ENCODE measurements at regions not wholly inside any gene's neighbourhood (a gene's known extent, or its start where the extent isn't known, plus 50 kb on each side); places are given as distances from the start of the nearest gene placed in this dataset.

DNA sequence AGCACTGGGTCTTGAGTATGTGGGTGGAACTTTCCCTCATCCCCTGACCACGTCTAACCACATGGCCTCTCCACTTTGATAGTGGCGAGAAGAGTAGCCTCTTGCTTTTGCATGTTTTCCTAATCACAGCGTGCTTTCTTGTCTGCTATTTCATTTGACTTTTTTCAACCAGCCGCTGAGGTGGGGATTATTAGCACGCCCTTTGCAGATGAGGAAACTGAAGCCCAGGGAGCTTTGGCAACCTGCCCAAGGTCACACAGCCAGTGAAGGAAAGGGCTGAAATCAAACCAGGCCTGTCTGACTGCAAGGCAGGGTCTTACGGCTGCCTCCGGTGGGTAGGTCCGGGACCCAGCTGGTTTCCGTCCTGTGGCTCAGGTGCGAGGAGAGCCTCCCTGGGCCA, 106.5 kb upstream of the MSX2 start:
- Histone ChIP-seq H3K27ac (ENCODE audit: low read depth in 1 of 2, low read length in 1 of 2) (no peak overlapping the region), H3K4me3 (no peak overlapping the region), H3K4me1 (ENCODE audit: control insufficient read depth in 5 of 5, insufficient read depth in 5 of 5, low read length in 5 of 5) (peaks cover 0 to 14% (median 0%) of the 10 kb centered on the region in 5 donors), H3K9ac (ENCODE audit: insufficient read depth in 1 of 2, low read length in 2 of 2) (no peak overlapping the region), H3K36me3 (ENCODE audit: control insufficient read depth in 4 of 4, insufficient read depth in 4 of 4, low read length in 4 of 4) (no peaks in the 10 kb centered on the region), H3K9me3 (ENCODE audit: control insufficient read depth in 4 of 4, insufficient read depth in 3 of 4, low read length in 3 of 4) (peaks cover 0 to 4% (median 0%) of the 10 kb centered on the region in 4 donors), H3K27me3 (ENCODE audit: control insufficient read depth in 3 of 3, insufficient read depth in 3 of 3, low read length in 2 of 3) (no peaks in the 10 kb centered on the region)
- TF ChIP-seq, protein P1, sequence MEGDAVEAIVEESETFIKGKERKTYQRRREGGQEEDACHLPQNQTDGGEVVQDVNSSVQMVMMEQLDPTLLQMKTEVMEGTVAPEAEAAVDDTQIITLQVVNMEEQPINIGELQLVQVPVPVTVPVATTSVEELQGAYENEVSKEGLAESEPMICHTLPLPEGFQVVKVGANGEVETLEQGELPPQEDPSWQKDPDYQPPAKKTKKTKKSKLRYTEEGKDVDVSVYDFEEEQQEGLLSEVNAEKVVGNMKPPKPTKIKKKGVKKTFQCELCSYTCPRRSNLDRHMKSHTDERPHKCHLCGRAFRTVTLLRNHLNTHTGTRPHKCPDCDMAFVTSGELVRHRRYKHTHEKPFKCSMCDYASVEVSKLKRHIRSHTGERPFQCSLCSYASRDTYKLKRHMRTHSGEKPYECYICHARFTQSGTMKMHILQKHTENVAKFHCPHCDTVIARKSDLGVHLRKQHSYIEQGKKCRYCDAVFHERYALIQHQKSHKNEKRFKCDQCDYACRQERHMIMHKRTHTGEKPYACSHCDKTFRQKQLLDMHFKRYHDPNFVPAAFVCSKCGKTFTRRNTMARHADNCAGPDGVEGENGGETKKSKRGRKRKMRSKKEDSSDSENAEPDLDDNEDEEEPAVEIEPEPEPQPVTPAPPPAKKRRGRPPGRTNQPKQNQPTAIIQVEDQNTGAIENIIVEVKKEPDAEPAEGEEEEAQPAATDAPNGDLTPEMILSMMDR (IDR thresholded peaks at IDR 0.05; ENCODE audit: control extremely low read depth, extremely low read depth): no peak
- ATAC-seq (ENCODE audit: insufficient read depth, low FRiP score) (no peak), DNase-seq (no peak)
- 75 to 76% methylated on average over 10 of the region's 10 CpGs for WGBS, 2 donors

DNA sequence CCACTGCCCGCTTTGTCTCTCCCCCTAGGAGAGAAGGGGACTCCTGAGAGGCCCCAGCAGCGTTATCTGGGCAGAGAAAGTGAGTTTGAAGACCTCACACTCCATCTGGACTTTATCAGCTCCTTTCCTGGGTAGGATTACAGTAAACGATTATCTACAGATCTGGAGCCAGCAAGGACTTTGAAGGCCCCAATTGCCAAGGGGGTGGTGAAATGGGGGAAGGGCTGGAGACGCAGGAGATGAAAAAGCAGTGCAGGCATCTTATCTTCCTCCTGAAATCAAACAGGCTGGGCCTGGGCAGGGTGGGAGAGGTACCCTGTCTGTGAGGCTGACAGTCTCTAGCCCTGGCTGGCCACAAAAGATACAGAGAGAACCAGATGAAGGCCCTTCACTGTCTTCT, 105.8 kb upstream of the MSX2 start:
- Histone ChIP-seq H3K4me3 (no peak overlapping the region), H3K9me3 (ENCODE audit: control insufficient read depth in 4 of 4, insufficient read depth in 3 of 4, low read length in 3 of 4) (peaks cover 0 to 4% (median 0%) of the 10 kb centered on the region in 4 donors), H3K27me3 (ENCODE audit: control insufficient read depth in 3 of 3, insufficient read depth in 3 of 3, low read length in 2 of 3) (peaks cover 0 to 4% (median 0%) of the 10 kb centered on the region in 3 donors), H3K4me1 (ENCODE audit: control insufficient read depth in 5 of 5, insufficient read depth in 5 of 5, low read length in 5 of 5) (peaks cover 0 to 14% (median 0%) of the 10 kb centered on the region in 5 donors), H3K27ac (ENCODE audit: low read depth in 1 of 2, low read length in 1 of 2) (no peak overlapping the region), H3K36me3 (ENCODE audit: control insufficient read depth in 4 of 4, insufficient read depth in 4 of 4, low read length in 4 of 4) (no peaks in the 10 kb centered on the region), H3K9ac (ENCODE audit: insufficient read depth in 1 of 2, low read length in 2 of 2) (no peak overlapping the region)
- no peak for ATAC-seq (ENCODE audit: insufficient read depth, low FRiP score)
- TF ChIP-seq, protein P1 (IDR thresholded peaks at IDR 0.05; ENCODE audit: control extremely low read depth, extremely low read depth): no peak
- WGBS, 2 donors: 54 to 73% methylated on average over 4 of the region's 4 CpGs
- DNase-seq: peak in 2 of 3 donors; percentile 59 to 70

DNA sequence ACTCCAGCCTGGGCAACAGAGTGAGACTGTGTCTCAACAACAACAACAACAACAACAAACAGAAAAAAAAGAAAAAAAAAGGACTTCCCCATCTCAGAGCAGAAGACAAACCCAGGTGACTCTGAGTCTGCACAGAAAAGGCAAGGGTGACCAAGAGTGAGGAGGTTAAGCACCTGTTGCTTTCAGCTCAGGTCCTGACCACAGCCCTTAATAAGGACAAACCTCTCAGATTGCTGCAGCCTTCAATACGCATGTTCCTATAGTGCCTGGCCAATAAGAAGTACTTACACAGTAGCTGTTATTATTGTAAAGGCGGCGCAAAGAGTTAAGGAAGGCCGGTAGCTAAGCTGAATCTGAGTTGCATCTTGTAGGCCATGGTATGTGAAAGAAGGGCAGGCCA, 102.3 kb upstream of the MSX2 start:
- H3K4me1 ChIP-seq (ENCODE audit: control insufficient read depth in 5 of 5, insufficient read depth in 5 of 5, low read length in 5 of 5): peaks cover 0 to 36% (median 0%) of the 10 kb centered on the region in 5 donors
- H3K27ac ChIP-seq (ENCODE audit: low read depth in 1 of 2, low read length in 1 of 2): no peak overlapping the region
- H3K9me3 ChIP-seq (ENCODE audit: control insufficient read depth in 4 of 4, insufficient read depth in 3 of 4, low read length in 3 of 4): peaks cover 0 to under 1% (median 0%) of the 10 kb centered on the region in 4 donors
- peaks cover 0 to 6% (median 0%) of the 10 kb centered on the region in 3 donors for H3K27me3 ChIP-seq (ENCODE audit: control insufficient read depth in 3 of 3, insufficient read depth in 3 of 3, low read length in 2 of 3)
- WGBS, 2 donors: 92 to 94% methylated on average over 4 of the region's 4 CpGs
- TF ChIP-seq, protein P1 (IDR thresholded peaks at IDR 0.05; ENCODE audit: control extremely low read depth, extremely low read depth): no peak
- no peak for DNase-seq
- H3K36me3 ChIP-seq (ENCODE audit: control insufficient read depth in 4 of 4, insufficient read depth in 4 of 4, low read length in 4 of 4): no peaks in the 10 kb centered on the region
- ATAC-seq (ENCODE audit: insufficient read depth, low FRiP score): no peak
- H3K9ac ChIP-seq (ENCODE audit: insufficient read depth in 1 of 2, low read length in 2 of 2): no peak overlapping the region
- H3K4me3 ChIP-seq: no peak overlapping the region

DNA sequence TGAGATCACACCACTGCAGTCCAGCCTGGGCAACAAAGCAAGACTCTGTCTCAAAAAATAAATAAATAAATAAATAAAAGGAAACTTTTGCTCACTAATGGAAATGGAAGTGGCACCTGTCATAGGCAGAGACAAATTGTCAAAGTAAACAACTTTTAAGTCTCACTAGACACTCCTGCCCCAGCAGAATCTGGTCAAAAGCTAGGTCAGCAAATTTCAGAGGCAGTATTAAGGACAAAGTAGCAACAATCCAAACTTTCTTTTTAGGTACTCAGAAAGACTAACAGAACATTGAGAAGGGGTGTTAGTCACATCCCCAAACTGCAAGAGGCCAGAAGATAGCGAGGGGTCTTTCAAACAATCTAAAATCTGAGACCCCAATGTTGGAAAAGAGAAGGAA, 101.4 kb upstream of the MSX2 start:
- no peak for DNase-seq
- Histone ChIP-seq H3K36me3 (ENCODE audit: control insufficient read depth in 4 of 4, insufficient read depth in 4 of 4, low read length in 4 of 4) (no peaks in the 10 kb centered on the region), H3K27me3 (ENCODE audit: control insufficient read depth in 3 of 3, insufficient read depth in 3 of 3, low read length in 2 of 3) (peaks cover 0 to 6% (median 0%) of the 10 kb centered on the region in 3 donors), H3K4me3 (no peak overlapping the region), H3K27ac (ENCODE audit: low read depth in 1 of 2, low read length in 1 of 2) (no peak overlapping the region), H3K9me3 (ENCODE audit: control insufficient read depth in 4 of 4, insufficient read depth in 3 of 4, low read length in 3 of 4) (peaks cover 0 to 2% (median 0%) of the 10 kb centered on the region in 4 donors), H3K9ac (ENCODE audit: insufficient read depth in 1 of 2, low read length in 2 of 2) (no peak overlapping the region), H3K4me1 (ENCODE audit: control insufficient read depth in 5 of 5, insufficient read depth in 5 of 5, low read length in 5 of 5) (peaks cover 0 to 33% (median 0%) of the 10 kb centered on the region in 5 donors)
- 80 to 84% methylated on average over 1 of the region's 1 CpG for WGBS, 2 donors
- TF ChIP-seq, protein P1 (IDR thresholded peaks at IDR 0.05; ENCODE audit: control extremely low read depth, extremely low read depth): no peak
- ATAC-seq (ENCODE audit: insufficient read depth, low FRiP score): no peak
